Small intestine (tissue), 7 donors: ENCODE measurements at regions not wholly inside any gene's neighbourhood (a gene's known extent, or its start where the extent isn't known, plus 50 kb on each side); places are given as distances from the start of the nearest gene placed in this dataset.
"Not testable (repeated sequence)": the region's sequence is repeated elsewhere in the genome, so short reads cannot be mapped to it uniquely, and the experiment has no call there.

ENCODE experiments used
- DNase-seq, 2 donors: peaks; one replicate each; pipeline versions ENCODE4 v3.0.0 to v3.0.0-alpha.2; 2013
- FAIRE-seq: peaks from 2 replicates; lab custom pipeline; 2012; peaks lifted over from hg19 to GRCh38; lab: Jason Lieb, UNC
- H3K27ac ChIP-seq, 3 donors: one replicate each; pipeline ENCODE4 v1.5.1; 2013; ENCODE audit warnings: low read length in 2 of 3, mild to moderate bottlenecking in 2 of 3, control low read depth in 1 of 3, inconsistent platforms in 1 of 3, low read depth in 1 of 3, moderate library complexity in 1 of 3
- H3K27me3 ChIP-seq, 3 donors: one replicate each; pipeline ENCODE4 v1.6.1; 2013; ENCODE audit warnings: low read length in 3 of 3, inconsistent platforms in 1 of 3; ENCODE audit not compliant: control insufficient read depth in 3 of 3, insufficient read depth in 3 of 3
- H3K36me3 ChIP-seq, 3 donors: one replicate each; pipeline ENCODE4 v1.6.1; 2013; ENCODE audit warnings: low read length in 3 of 3, inconsistent platforms in 1 of 3, low read depth in 1 of 3, mild to moderate bottlenecking in 1 of 3, moderate library complexity in 1 of 3; ENCODE audit not compliant: control insufficient read depth in 3 of 3, insufficient read depth in 2 of 3
- H3K4me1 ChIP-seq, 3 donors: one replicate each; pipeline ENCODE4 v1.6.1; 2013; ENCODE audit warnings: low read length in 2 of 3, inconsistent platforms in 1 of 3, low read depth in 1 of 3, mild to moderate bottlenecking in 1 of 3, moderate library complexity in 1 of 3; ENCODE audit not compliant: control insufficient read depth in 3 of 3, insufficient read depth in 2 of 3
- H3K4me3 ChIP-seq, 3 donors: one replicate each; pipeline ENCODE4 v1.5.1; 2013; ENCODE audit warnings: low read length in 3 of 3, control low read depth in 1 of 3, inconsistent platforms in 1 of 3, low read depth in 1 of 3, mild to moderate bottlenecking in 1 of 3, moderate library complexity in 1 of 3
- H3K9me3 ChIP-seq, 2 donors: one replicate each; pipeline ENCODE4 v1.6.1; 2013; ENCODE audit warnings: low read depth in 1 of 2, low read length in 1 of 2; ENCODE audit not compliant: control insufficient read depth in 2 of 2, insufficient read depth in 1 of 2
- WGBS, 3 donors: extraction: QIAGEN DNeasy Blood & Tissue Kit; methylation state at CpG; one replicate each; pipeline ENCODE4 v1.1.7; 2013; 5-methylcytosine and 5-hydroxymethylcytosine counted together
- donor health status: healthy with polysubstance abuse.
- donor health status: control.
- donor health status: control.
- donor health status: Bipolar disorder and iron deficiency.
- donor health status: healthy.

GRCh38 chr1:206256935-206257334 is 53.6 kb downstream of the SRGAP2 start:
- WGBS, 3 donors = no CpG with 5 or more reads among the region's 2 CpGs
- H3K9me3 ChIP-seq, FAIRE-seq, H3K4me3 ChIP-seq, H3K36me3 ChIP-seq, H3K27ac ChIP-seq, H3K4me1 ChIP-seq, H3K27me3 ChIP-seq, DNase-seq: not testable (repeated sequence)

GRCh38 chr1:206261473-206261872 is 58.1 kb downstream of the SRGAP2 start:
- not testable (repeated sequence) for H3K27ac ChIP-seq, H3K9me3 ChIP-seq, H3K4me1 ChIP-seq, FAIRE-seq, H3K4me3 ChIP-seq, H3K36me3 ChIP-seq, H3K27me3 ChIP-seq, DNase-seq
- WGBS, 3 donors = 79 to 94% (median 88%) methylated on average over 2 to 5 of the region's 5 CpGs

DNA sequence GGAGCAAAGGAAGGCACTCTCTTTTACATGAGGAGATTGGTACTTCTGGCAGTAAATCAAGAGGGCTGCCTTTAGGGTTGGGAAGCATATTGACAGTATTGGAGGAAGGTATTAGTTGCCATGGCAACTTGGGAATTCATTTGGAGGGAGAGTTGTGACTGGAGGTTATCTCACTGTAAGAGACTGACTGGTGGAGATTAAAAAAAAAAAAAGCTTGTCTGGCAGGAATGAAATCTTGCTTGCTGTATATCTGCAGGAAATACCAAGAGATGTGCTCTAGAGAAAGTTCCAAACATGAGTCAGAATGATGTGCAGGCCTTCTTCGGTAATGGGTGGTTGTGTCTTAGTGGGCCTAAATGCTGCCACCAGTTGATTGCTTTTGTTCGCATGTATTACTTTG is 59.1 kb downstream of the SRGAP2 start:
- not testable (repeated sequence) for H3K4me3 ChIP-seq, DNase-seq, H3K9me3 ChIP-seq, H3K36me3 ChIP-seq, H3K4me1 ChIP-seq, H3K27ac ChIP-seq, FAIRE-seq, H3K27me3 ChIP-seq
- WGBS, 3 donors = no CpG with 5 or more reads among the region's 2 CpGs

DNA sequence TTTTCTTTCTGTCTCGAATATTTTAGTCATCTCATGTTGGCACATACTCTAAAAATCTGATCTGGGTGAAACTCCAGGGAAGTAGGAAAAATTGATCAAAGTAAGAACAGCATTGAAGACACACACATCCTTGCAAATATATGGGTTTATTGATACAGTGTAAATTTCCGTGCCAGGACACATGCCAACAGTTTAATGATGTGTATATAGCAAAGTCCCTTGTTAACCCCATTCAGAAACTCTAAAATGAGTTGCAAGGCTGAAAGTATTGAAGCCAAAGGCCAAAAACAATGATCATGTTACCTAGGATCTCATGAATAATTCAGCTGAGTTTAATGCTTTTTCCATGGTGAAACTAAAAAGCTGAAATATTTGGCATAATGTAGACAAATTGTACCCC is 61.6 kb downstream of the SRGAP2 start:
- not testable (repeated sequence) for H3K36me3 ChIP-seq, H3K4me3 ChIP-seq, DNase-seq, FAIRE-seq, H3K27me3 ChIP-seq, H3K9me3 ChIP-seq, H3K4me1 ChIP-seq, H3K27ac ChIP-seq
- no CpG with 5 or more reads among the region's 2 CpGs for WGBS, 3 donors

DNA sequence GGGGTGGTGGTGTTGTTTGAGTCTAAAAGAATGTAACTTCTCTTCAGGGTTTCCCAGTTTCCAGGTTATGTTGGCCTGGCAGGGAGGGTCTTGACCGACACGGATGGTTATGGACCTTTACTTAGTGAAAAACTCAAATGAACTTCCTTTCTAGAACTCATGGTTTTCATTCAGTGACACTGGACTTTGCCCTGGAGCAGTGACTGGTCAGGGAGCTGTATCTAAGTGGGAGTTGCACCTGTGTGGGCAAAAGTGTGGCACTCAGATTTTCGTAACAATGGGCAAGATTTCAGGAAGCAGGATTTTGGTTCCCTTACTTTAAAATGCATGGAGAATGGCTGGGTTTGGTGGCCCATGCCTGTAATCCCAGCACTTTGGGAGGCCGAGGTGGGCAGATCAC is 67.8 kb downstream of the SRGAP2 start:
- not testable (repeated sequence) for DNase-seq, H3K27ac ChIP-seq, H3K27me3 ChIP-seq, H3K9me3 ChIP-seq, H3K4me3 ChIP-seq, H3K4me1 ChIP-seq, FAIRE-seq, H3K36me3 ChIP-seq
- no CpG with 5 or more reads among the region's 4 CpGs for WGBS, 3 donors

GRCh38 chr1:206273104-206273503 is 69.8 kb downstream of the SRGAP2 start:
- H3K27me3 ChIP-seq, H3K27ac ChIP-seq, H3K4me3 ChIP-seq, DNase-seq, H3K9me3 ChIP-seq, FAIRE-seq, H3K36me3 ChIP-seq, H3K4me1 ChIP-seq: not testable (repeated sequence)
- 57% methylated on average over 1 of the region's 1 CpG; no CpG with 5 or more reads in 2 of the 3 donors for WGBS, 3 donors

DNA sequence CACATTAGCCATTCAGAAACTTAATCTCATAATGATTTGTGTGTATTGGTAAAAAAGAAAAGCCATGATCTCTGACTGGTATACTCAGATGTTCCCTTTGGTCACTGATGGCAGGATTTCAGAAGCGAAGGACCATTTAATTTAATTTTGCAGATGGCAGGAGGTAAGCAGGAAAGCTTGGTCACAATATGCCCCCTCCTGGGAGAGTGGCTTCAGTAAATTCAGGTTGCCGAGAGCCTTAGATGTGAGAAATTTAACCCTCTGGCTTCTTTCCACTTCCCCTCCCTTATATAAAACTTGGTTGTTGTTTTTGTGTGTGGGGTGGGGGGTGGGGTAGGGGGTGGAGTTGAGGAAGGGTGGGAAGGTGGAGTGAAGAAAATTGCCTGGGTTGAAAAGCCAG is 72.8 kb downstream of the SRGAP2 start:
- H3K27ac ChIP-seq, DNase-seq, H3K36me3 ChIP-seq, H3K4me1 ChIP-seq, H3K27me3 ChIP-seq, H3K4me3 ChIP-seq, FAIRE-seq, H3K9me3 ChIP-seq: not testable (repeated sequence)
- WGBS, 3 donors = 31 to 62% (median 53%) methylated on average over 1 of the region's 2 CpGs

- not testable (repeated sequence) for H3K4me1 ChIP-seq, H3K36me3 ChIP-seq, H3K27ac ChIP-seq, H3K4me3 ChIP-seq, DNase-seq, H3K27me3 ChIP-seq, H3K9me3 ChIP-seq, FAIRE-seq
- WGBS, 3 donors = 76 to 79% (median 77%) methylated on average over 2 to 3 of the region's 4 CpGs
These were observed 75.3 kb downstream of the SRGAP2 start for GRCh38 chr1:206278683-206279082.

DNA sequence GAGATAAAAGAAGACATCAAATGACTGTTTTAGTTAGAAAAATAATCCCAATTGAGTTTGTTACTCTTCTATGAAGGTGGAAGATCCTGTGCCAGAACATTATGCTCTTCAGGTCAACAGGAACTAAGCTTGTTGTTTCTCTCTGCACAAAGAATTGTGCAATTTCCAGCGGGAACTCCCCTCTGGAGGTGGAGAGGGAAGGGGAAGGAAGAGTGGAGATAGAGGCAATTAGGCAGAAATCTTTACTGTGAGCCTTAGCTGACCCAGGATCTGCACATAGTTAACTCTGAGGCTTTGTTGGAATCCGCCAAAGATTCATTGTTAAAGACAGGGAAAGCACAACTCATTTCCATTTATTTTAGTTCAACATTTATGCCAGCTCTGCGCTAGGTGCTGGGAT is 77.3 kb downstream of the SRGAP2 start:
- not testable (repeated sequence) for H3K4me1 ChIP-seq, DNase-seq, H3K27me3 ChIP-seq, H3K9me3 ChIP-seq, H3K27ac ChIP-seq, H3K36me3 ChIP-seq, FAIRE-seq, H3K4me3 ChIP-seq
- 73 to 100% (median 100%) methylated on average over 1 of the region's 3 CpGs for WGBS, 3 donors
